ENCODE measurements at regions not wholly inside any gene's neighbourhood (a gene's known extent, or its start where the extent isn't known, plus 50 kb on each side); places are given as distances from the start of the nearest gene placed in this dataset.
"Not testable (repeated sequence)": the region's sequence is repeated elsewhere in the genome, so short reads cannot be mapped to it uniquely, and the experiment has no call there.

DNA sequence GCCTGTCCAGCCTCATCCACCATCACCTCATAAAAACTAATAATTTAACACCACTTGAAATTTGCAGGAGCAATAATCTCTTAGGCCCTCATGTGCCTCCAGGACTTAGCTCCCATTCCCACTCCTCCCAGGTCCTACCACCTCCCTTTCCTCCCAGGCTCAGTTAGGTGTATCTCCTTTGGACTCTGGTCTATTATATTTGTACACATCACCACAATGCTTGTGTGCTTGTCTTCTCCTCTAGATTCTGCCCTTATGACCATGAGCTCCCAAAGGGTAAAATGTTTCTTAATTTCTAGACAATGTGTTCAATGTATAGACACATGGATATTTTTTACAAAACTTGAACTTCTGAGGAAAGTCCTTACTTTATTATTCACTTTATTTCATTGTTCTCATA, 182.0 kb upstream of the ZC3H15 start:
- no peak for DNase-seq

DNA sequence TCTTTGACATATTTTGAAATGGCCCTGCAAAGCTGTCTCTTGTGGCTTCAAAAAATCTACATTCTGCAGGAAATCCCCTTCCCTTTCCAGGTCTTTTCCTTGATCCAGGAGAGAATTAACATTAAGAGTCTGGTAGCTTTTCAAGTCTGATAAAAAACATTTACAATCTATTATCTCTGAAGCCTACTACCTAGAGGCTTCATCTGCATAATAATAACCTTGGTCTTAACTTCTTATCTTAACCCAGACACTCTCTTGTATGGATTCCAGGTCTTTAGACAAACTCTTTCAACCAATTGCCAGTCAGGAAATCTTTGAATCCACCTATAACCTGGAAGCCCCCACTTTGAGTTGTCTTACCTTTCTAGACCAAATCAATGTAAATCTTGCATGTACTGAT, 179.3 kb upstream of the ZC3H15 start:
- no peak for DNase-seq

DNA sequence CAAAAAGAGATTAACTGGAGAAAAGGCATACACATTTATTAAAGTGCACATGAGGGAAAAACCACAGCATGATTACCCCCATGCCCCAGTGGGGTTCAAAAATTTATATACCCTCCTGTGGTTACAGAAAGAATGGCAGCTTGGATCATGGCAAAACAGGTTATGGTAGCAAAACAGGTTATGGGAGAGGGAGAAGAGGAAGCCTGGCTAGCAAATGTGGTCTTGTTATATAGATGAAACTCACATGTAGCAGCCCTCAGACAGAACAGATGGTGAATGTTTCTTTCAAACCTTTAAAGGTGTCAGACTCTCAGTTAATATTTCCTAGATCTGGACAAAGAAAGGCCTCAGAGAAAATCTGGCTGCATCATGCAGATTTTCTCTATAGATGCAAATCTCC, 178.2 kb upstream of the ZC3H15 start:
- DNase-seq = no peak

DNA sequence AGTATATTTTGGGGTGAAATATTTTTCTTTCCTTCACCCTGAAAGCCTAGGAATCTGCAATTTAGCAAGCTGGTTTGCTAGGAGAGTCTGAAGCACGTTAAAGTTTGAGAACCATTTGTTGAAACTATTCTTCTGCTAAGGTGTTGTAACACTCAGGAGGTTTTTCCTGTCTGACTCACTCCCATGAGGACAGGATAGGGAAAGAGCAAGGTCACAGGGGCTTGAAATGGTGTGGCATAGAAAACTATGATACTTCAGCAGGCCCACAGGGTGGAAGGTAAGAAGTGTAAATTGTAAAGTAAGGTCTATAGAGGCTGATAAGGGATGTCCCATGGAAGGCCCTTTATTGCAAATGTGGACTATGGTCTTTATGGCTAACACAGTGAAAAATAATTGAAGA, 177.7 kb upstream of the ZC3H15 start:
- no peak for DNase-seq

DNA sequence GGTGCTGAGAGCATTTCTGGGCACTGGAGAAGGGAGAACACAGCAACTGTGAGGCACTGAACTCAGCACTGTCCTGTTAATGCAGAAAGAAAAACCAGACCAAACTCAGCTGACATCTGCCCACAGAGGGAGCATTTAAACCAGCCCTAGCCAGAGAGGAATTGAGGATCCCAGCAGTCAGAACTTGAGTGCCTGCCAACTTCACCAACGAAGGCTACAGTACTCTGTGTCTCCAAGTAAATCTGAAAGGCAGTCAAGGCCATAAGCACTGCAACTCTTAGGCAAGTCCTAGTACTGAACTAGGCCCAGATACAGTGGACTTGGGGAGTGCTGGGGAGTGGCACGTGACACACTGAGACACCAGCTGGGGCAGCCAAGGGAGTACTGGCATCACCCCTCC, 176.2 kb upstream of the ZC3H15 start:
- DNase-seq = no peak

DNA sequence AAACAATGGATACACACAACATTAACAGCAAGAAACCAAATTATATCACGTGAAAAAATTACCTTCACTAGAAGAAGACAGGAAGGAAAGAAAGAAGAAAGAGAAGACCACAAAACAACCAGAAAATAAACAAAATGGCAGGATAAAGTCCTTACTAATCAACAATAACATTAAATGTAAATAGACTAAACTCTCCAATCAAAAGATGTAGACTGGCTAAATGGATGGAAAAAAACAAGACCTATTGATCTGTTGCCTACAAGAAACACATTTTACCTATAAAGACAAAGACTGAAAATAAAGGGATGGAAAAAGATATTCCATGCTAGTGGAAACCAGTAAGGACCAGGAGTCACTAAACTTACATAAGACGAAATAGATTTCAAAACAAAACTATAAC, 167.0 kb upstream of the ZC3H15 start:
- no peak for DNase-seq

DNA sequence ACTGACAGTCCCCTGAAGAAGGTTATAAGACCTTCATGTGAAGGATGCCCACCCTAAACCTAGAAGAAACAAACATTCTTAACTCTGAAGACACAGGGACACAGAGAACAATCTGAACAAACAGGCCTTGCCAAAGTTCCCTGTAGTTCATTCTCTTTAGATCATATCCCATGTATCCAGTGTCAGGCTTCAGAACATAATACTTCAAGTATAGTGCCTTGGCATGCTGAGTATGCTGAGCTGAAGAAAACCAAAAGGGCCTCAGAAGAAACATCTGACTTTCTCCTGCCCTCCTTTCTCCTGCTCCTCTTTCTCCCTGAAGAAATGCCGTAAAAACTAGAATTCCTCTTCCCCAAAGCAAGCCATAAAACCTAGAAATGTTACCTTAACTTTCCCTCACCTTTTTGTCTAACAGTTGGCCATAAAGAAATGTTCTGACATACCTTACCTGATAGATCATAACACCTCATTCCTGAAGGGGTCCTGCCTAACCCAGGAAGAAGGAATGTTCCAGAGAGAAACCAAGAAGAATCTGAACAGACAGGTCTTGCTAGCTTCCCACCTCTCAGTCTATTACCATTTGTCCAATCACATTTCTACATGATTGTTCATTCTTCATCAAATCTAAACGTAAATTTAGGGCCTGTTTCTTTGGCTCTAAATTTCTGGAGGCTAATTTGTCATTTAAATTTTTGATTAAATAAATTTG, 160.1 kb upstream of the ZC3H15 start:
- no peak for DNase-seq

DNA sequence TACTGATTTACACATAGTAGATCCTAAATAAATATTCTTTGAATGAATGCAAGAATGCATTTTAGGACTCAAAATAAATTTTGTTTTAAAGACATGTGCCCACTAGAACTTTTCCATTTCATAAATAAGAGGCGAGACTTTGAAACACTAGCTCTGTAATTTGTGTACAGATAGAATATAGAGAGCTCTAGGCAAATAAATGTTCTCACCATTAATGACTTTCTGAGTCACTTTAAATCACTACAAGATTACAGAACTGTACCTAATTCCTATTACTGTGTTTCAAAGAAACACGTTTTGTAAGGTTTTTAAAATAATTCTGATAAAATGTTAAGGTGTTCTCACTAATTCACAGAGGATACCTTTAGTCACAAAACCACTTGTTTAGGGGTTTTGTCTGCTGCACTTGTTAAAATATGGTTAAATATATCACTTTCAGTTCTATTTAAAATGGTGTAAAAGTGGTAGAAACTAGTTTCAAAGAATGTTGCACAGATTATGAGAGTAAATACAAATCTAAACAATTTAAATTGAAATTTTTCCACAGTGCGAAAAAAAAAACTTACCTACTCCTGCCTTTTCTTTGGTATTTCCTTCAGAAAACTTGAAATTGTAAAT, 158.7 kb upstream of the ZC3H15 start:
- no peak for DNase-seq

DNA sequence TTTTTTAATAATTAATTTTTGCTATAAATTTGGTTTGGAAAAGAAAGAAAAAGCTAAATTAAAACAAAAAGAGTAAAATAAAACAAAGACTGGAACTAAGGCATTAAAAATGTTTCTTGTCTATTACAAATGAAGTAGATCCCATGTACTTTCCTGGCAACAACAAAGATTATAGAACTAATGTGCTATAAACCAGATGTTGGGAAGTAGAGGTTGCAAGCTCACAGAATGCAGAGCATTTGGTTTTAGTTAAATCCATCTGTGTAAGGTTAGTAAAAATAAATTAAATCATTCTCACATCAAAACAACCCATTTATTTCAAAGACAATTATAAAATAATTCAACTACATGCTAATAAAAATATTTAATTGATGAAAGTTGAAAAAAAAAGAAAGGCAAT, 157.2 kb upstream of the ZC3H15 start:
- no peak for DNase-seq

DNA sequence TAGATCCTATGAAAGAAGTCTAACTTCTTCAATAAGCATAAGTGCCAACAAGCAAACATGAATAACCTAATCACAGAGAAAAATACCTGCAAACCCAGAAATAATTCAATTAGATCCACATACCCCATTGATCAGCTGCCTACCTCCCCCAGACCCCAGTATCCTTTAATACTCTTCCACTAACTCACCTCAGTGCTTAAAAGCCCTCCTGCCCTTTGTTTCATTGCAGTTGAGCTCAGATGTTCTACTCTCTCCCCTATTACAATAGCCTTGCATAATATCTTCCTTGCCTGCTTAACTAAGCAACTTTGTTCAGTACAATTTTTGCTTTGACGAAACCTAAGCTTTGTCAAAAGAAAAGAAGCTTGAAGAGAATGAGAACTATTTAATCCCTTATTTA, 156.0 kb upstream of the ZC3H15 start:
- DNase-seq = no peak

DNA sequence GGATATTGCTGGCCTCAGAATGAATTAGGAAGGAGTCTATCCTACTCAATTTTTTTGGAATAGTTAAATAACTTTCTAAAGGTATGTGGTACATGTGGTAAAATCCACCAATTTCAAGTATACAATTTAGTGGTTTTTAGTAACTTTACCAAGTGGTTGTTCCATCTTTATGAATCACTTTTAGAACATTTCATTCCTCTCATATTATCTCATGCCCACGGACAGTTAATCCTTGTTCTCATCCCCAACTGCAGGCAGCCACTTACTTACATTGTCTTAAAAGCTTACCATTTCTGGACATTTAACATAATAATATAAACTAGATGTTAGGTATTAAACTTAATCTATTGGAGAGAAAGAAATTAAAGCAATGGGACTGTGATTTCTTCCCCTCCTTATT, 146.3 kb upstream of the ZC3H15 start:
- DNase-seq = no peak

DNA sequence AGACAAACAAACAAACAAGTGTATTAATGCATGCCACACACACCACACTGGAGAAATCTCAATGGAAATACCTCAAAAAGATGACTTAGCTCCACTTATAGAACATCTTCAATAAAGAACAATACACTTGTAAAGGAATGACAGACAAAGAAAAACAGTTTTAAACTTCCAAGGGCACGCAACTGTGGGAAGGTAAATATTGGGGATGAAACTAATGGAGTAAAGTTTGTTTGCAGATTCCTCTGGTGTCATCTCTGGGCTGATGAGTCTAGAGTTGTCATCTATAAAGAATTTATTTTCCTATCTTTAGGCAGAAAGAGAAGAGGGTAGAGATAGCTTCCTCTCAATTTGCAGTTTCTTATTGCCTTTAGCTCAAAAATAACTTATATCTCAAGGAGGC, 144.0 kb upstream of the ZC3H15 start:
- DNase-seq = no peak

DNA sequence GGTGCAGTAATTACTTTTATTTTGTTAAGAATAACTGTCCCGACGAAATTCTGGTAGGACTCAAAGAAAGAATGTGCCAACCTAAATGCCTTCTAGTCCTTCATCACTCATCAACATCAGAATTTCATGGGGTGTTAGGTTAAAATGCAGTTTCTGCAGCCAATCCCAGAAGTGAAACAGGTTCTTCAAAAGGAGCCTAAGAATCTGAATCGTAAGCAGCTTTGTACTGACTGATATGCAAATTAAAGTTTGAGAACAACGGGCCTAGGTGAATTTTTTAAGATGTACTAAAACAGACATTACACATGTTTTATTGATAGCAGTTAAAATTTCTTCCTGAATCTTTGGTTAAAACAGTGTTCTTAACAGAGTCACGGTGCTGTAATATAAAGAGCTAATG, 140.3 kb upstream of the ZC3H15 start:
- DNase-seq = no peak

DNA sequence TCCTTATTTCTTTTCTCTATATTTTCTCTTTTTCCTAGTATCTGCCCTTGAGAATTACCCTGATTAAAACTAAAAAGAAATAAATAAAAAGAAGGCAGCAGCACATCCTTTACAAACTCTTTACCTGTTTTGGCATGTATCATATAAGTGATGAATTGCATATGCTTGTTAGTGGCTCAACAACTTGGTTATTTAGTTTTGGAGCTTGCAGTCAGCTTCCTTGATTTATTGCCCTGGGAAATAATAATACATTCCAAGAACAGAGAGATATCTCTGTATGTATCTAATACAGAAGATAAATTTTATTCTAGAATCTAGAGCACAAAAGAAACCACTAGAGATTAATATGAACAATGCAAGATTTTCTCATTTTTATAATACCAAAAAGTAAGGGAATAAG, 139.8 kb upstream of the ZC3H15 start:
- DNase-seq = no peak

DNA sequence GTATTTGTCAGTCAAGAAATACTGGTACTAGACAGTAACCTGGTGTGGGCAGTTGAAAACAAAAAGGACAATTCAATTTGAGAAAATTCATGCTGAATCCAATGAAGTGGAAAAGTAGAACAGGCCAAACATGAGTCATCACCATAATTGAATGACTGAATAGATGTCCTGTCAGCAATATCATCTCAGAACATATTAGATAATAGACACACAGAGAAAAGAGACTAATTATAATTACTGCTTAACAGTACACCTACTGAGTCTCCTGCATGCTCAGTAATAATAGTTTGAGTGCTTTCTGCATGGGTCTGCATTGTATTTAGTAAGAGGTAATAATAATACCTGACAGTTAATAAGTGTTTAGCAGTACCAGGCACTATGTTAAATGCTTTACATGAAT, 138.6 kb upstream of the ZC3H15 start:
- DNase-seq = no peak

DNA sequence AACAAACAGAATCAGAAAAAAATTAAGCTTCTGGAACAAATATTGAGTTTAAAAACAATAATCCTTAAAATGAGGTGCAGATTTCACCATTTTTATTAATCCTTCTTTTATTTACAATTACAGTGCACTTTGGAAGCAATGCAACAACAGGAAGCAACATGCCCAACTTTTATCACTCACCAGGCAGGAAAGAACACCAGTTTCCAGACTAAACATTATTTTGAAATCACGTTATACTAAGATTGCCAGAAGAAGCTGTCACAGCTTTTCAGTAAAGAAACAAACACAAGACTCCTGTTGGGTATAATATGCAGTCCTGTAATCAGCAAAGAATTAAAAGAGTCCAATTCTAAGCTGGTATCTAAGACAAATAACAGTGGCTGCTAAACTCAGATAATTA, 137.9 kb upstream of the ZC3H15 start:
- DNase-seq = no peak

DNA sequence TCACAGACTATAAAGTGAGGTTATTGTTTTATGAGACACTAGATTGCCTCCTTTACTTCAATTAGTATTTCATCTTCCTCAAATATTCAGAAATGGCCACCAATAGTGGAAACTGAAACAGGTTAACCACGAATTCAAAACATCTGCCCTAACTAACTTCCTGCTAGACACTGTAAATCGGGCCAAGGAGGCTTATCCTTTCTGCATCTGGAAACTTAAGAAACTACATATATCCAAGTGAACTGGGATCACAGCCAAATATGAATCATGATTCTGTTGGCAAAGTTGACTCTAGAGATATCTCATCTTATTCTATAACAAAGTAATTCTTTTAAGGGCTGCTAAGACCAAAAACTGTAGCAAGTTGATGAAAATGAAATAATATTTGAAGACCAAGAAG, 136.6 kb upstream of the ZC3H15 start:
- no peak for DNase-seq

DNA sequence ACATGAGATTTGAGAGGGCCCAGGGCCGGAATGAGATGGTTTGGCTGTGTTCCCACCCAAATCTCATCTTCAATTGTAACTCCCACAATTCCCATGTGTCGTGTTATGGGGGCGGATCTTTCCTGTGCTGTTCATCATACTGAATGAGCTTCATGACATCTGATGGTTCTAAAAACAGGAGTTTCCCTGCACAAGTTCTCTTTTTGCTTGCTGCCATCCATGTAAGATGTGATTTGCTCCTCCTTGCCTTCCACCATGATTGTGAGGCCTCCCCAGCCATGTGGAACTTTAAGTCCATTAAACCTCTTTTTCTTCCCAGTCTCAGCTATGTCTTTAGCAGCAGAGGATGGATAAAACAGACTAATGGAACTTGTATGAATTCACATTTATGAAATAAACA, 131.9 kb upstream of the ZC3H15 start:
- DNase-seq = not testable (repeated sequence)

DNA sequence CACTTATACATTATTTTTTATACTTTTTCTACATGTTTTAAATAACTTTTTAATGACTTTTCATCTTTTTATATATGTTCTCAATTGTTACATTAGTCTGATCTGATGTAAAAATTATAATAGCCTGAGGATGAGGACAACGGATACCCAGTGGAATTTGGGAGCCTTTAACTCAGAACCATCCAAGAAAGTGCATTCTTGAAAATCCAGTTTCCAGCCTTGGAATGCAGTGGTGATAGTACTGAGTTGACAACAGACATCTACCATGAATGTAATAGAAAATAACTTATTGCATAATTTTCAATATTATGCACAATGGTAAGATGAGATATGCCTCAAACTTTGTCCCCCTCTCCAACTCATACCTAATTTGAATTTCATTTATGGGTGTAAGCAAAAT, 120.7 kb upstream of the ZC3H15 start:
- no peak for DNase-seq

DNA sequence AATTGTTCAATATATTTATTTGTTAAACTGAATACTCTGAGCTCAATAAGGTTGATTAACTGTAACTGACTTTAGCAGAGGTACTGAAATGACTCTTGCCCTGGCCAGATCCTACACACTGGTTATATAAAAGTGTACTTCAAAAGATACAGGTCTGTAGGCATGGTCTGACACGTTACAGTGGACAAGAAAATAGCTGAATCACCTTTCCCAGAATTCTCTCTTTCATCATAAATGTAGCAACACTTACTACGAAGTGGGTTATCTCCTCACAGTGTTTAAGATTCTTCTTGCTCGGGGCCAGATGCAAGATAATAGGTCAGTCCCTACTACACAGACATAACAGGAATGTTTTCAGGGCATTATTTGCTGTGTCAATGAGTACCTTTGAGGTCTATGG, 107.0 kb upstream of the ZC3H15 start:
- no peak for DNase-seq

DNA sequence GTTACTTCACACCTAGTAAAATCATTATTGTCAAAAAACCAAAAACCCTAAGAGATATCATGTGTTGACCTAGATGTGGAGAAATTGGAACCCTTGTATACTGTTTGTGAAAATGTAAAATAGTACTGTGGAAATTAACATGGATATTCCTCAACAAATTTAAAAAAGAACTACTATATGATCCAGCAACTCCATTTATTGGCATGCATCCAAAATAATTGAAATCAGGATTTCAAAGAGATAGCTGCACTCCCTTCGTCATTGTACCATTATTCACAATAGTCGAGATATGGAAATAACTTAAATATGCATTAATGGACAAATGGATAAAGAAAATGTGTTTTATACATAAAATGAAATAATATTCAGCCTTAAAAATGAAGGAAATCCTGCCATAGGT, 105.3 kb upstream of the ZC3H15 start:
- no peak for DNase-seq

DNA sequence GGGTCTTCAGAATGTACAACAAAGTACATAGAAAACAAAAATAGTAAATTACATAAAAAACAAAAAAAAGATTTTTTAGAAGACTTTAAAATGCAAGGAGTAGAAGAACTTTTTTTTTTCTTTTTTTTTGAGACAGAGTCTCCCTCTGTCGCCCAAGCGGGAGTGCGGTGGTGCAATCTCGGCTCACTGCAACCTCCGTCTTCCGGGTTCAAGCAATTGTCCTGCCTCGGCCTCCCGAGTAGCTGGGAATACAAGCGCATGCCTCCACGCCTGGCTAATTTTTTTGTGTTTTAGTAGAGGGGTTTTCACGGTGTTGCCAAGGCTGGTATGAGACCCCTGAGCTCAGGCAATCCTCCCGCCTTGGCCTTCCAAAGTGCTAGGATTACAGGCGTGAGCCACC, 104.5 kb upstream of the ZC3H15 start:
- DNase-seq = no peak

DNA sequence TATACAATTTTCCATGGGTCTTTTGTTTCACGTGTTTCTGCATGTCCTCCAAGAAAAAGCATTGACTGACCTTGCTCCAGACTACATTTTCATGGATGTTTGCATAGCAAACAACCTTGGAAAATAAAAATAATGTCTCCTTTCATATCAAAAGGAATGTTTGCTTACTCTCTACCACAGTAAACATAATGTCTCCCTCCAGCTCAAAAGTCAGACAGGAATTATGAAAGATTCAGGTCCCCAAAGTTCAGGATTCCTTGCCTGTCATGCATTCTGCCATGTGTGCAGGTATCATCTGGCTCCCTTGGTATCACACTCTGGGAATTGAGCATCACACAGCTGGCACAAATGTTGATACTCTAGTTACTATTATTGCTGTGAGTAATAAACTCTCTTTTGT, 103.1 kb upstream of the ZC3H15 start:
- no peak for DNase-seq

DNA sequence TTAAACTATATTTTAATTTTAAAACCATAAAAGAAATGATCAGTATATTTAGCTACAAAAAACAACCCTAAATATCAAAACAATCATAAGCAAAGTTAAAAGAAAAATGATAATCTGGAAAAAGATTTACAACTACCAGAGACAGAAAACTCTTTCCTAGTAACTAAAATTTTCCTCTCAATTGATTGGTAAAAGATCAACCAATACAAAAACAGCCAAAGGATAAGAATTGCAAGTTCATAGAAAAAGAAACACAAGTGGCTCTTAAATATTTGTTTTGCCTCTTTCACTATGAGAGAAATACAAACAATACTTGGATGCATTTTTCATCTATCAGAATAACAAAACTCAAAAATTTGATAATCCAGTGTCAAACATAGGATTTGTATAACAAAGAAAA, 101.8 kb upstream of the ZC3H15 start:
- DNase-seq = no peak

All from left kidney (tissue), 1 donor.